HEK293 (cell line): ENCODE measurements at regions not wholly inside any gene's neighbourhood (a gene's known extent, or its start where the extent isn't known, plus 50 kb on each side); places are given as distances from the start of the nearest gene placed in this dataset.

Experiments
- CTCF ChIA-PET: fragments of 350-600 bp; formaldehyde crosslinking; extraction: SDS; loops from one replicate; lab custom pipeline; 2021; ENCODE audit warnings: antibody characterized with exemption; lab: Yijun Ruan, JAX
- POLR2A ChIA-PET: fragments of 300-600 bp; formaldehyde crosslinking; extraction: SDS; loops from one replicate; lab custom pipeline; 2020; ENCODE audit warnings: antibody characterized with exemption, inconsistent platforms; lab: Yijun Ruan, JAX
- H3K27ac ChIP-seq: fragments of 200-500 bp; sonication (Bioruptor generic); 2 replicates; pipeline ENCODE4 v1.5.1; 2014; ENCODE audit warnings: low read depth, low read length, control low read depth, inconsistent platforms; ENCODE audit errors: extremely low read depth
- H3K36me3 ChIP-seq, 2 experiments: fragments of 200-500 bp in 1 of 2; sonication (Bioruptor generic) in 1 of 2; 1 replicate in 1 of 2; 2 replicates in 1 of 2; pipeline ENCODE4 v1.5.1; 2014 to 2017; ENCODE audit warnings: inconsistent platforms in 2 of 2, low read length in 2 of 2; ENCODE audit not compliant: control insufficient read depth in 2 of 2, insufficient read depth in 1 of 2
- H3K4me1 ChIP-seq: fragments of 200-500 bp; sonication (Bioruptor generic); 2 replicates; pipeline ENCODE4 v1.5.1; 2014; ENCODE audit warnings: mild to moderate bottlenecking, low read length, inconsistent platforms; ENCODE audit not compliant: control insufficient read depth, insufficient read depth
- H3K4me3 ChIP-seq: 2 replicates; pipeline ENCODE4 v1.5.1; 2011; ENCODE audit warnings: low read depth, mild to moderate bottlenecking, control low read depth, low read length, moderate library complexity
- H3K9me3 ChIP-seq: fragments of 200-500 bp; sonication (Bioruptor generic); 2 replicates; pipeline ENCODE4 v1.5.1; 2014; ENCODE audit warnings: low read depth, low read length, inconsistent platforms; ENCODE audit not compliant: control insufficient read depth, insufficient read depth
- BCL11A ChIP-seq: fragments of 450-650 bp; formaldehyde crosslinking; IDR thresholded peaks from 2 replicates; pipeline ENCODE4 v1.5.1; 2016; ENCODE audit warnings: low read depth, missing biosample characterization, missing genetic modification characterization
- GLI4 ChIP-seq: fragments of 450-650 bp; formaldehyde crosslinking; IDR thresholded peaks from 2 replicates; pipeline ENCODE4 v1.5.1; 2016; ENCODE audit warnings: missing biosample characterization, missing genetic modification characterization
- HIC1 ChIP-seq: fragments of 450-650 bp; formaldehyde crosslinking; IDR thresholded peaks from 2 replicates; pipeline ENCODE4 v1.5.1; 2016; ENCODE audit warnings: missing biosample characterization, missing genetic modification characterization
- IKZF3 ChIP-seq: fragments of 450-650 bp; IDR thresholded peaks from 2 replicates; pipeline ENCODE4 v1.5.0; 2018; ENCODE audit warnings: missing biosample characterization, mild to moderate bottlenecking, missing genetic modification characterization, moderate library complexity
- KLF16 ChIP-seq: fragments of 450-650 bp; formaldehyde crosslinking; IDR thresholded peaks from 2 replicates; pipeline ENCODE4 v1.5.1; 2017; ENCODE audit warnings: missing biosample characterization, missing genetic modification characterization
- MYNN ChIP-seq: fragments of 450-650 bp; formaldehyde crosslinking; IDR thresholded peaks from 2 replicates; pipeline ENCODE4 v1.5.1; 2016; ENCODE audit warnings: missing biosample characterization, missing genetic modification characterization, borderline replicate concordance
- PBX3 ChIP-seq: sonication (generic); formaldehyde crosslinking; IDR thresholded peaks from 2 replicates; pipeline ENCODE4 v1.8.1; 2022; ENCODE audit warnings: mild to moderate bottlenecking, moderate library complexity, missing genetic modification reagents
- TCF7L2 ChIP-seq: IDR thresholded peaks from 2 replicates; pipeline ENCODE4 v1.6.1; 2011; ENCODE audit warnings: low read depth, mild to moderate bottlenecking, inconsistent platforms, low read length, moderate library complexity, borderline replicate concordance
- ZEB2 ChIP-seq: fragments of 450-650 bp; formaldehyde crosslinking; IDR thresholded peaks from 2 replicates; pipeline ENCODE4 v1.5.1; 2016; ENCODE audit warnings: missing biosample characterization, missing genetic modification characterization
- ZFHX2 ChIP-seq: fragments of 450-650 bp; formaldehyde crosslinking; conservative IDR thresholded peaks from 2 replicates; pipeline ENCODE4 v1.5.1; 2016; ENCODE audit warnings: missing biosample characterization, missing genetic modification characterization
- ZFP37 ChIP-seq: fragments of 450-650 bp; formaldehyde crosslinking; IDR thresholded peaks from 2 replicates; pipeline ENCODE4 v1.5.1; 2016; ENCODE audit warnings: missing biosample characterization, missing genetic modification characterization
- ZIC2 ChIP-seq: fragments of 450-650 bp; formaldehyde crosslinking; IDR thresholded peaks from 2 replicates; pipeline ENCODE4 v1.5.1; 2016; ENCODE audit warnings: missing biosample characterization, missing genetic modification characterization
- ZNF16 ChIP-seq: fragments of 450-650 bp; formaldehyde crosslinking; IDR thresholded peaks from 2 replicates; pipeline ENCODE4 v1.5.1; 2016; ENCODE audit warnings: low read depth, missing biosample characterization, missing genetic modification characterization
- ZNF175 ChIP-seq: fragments of 450-650 bp; formaldehyde crosslinking; IDR thresholded peaks from 2 replicates; pipeline ENCODE4 v1.5.1; 2016; ENCODE audit warnings: missing biosample characterization, missing genetic modification characterization
- ZNF211 ChIP-seq: fragments of 450-650 bp; formaldehyde crosslinking; IDR thresholded peaks from 2 replicates; pipeline ENCODE4 v1.5.1; 2016; ENCODE audit warnings: low read depth, missing biosample characterization, missing genetic modification characterization
- ZNF221 ChIP-seq: fragments of 450-650 bp; formaldehyde crosslinking; IDR thresholded peaks from 2 replicates; pipeline ENCODE4 v1.5.1; 2017; ENCODE audit warnings: missing biosample characterization, missing genetic modification characterization, borderline replicate concordance
- ZNF292 ChIP-seq: fragments of 450-650 bp; formaldehyde crosslinking; IDR thresholded peaks from 2 replicates; pipeline ENCODE4 v1.5.1; 2016; ENCODE audit warnings: low read depth, missing biosample characterization, missing genetic modification characterization, borderline replicate concordance
- ZNF354C ChIP-seq: fragments of 450-650 bp; formaldehyde crosslinking; IDR thresholded peaks from 2 replicates; pipeline ENCODE4 v1.5.1; 2016; ENCODE audit warnings: missing biosample characterization, missing genetic modification characterization, low read depth, borderline replicate concordance
- ZNF488 ChIP-seq: fragments of 450-650 bp; formaldehyde crosslinking; IDR thresholded peaks from 2 replicates; pipeline ENCODE4 v1.5.1; 2016; ENCODE audit warnings: missing biosample characterization, missing genetic modification characterization
- ZNF560 ChIP-seq: fragments of 450-650 bp; formaldehyde crosslinking; IDR thresholded peaks from 2 replicates; pipeline ENCODE4 v1.5.1; 2017; ENCODE audit warnings: missing biosample characterization, missing genetic modification characterization, borderline replicate concordance
- ZNF561 ChIP-seq: fragments of 450-650 bp; IDR thresholded peaks from 2 replicates; pipeline ENCODE4 v1.5.1; 2018; ENCODE audit warnings: missing biosample characterization, missing genetic modification characterization, borderline replicate concordance
- ZNF623 ChIP-seq: fragments of 450-650 bp; formaldehyde crosslinking; IDR thresholded peaks from 2 replicates; pipeline ENCODE4 v1.5.1; 2016; ENCODE audit warnings: missing biosample characterization, missing genetic modification characterization
- ZNF624 ChIP-seq: fragments of 450-650 bp; formaldehyde crosslinking; IDR thresholded peaks from 2 replicates; pipeline ENCODE4 v1.5.1; 2017; ENCODE audit warnings: missing biosample characterization, missing genetic modification characterization
- ZNF664 ChIP-seq: fragments of 450-650 bp; formaldehyde crosslinking; IDR thresholded peaks from 2 replicates; pipeline ENCODE4 v1.5.1; 2016; ENCODE audit warnings: missing biosample characterization, missing genetic modification characterization
- ZNF670 ChIP-seq: fragments of 450-650 bp; formaldehyde crosslinking; IDR thresholded peaks from 2 replicates; pipeline ENCODE4 v1.5.1; 2016; ENCODE audit warnings: missing biosample characterization, missing genetic modification characterization, low read depth
- ZNF677 ChIP-seq: fragments of 450-650 bp; IDR thresholded peaks from 2 replicates; pipeline ENCODE4 v1.5.0; 2018; ENCODE audit warnings: missing biosample characterization, mild to moderate bottlenecking, missing genetic modification characterization, moderate library complexity
- ZNF701 ChIP-seq: fragments of 450-650 bp; formaldehyde crosslinking; IDR thresholded peaks from 2 replicates; pipeline ENCODE4 v1.5.1; 2016; ENCODE audit warnings: missing biosample characterization, missing genetic modification characterization
- ZNF791 ChIP-seq: fragments of 450-650 bp; formaldehyde crosslinking; IDR thresholded peaks from 2 replicates; pipeline ENCODE4 v1.5.1; 2016; ENCODE audit warnings: missing biosample characterization, missing genetic modification characterization
- ZNF843 ChIP-seq: fragments of 450-650 bp; formaldehyde crosslinking; IDR thresholded peaks from 2 replicates; pipeline ENCODE4 v1.5.1; 2016; ENCODE audit warnings: missing biosample characterization, missing genetic modification characterization
- ZSCAN23 ChIP-seq: fragments of 450-650 bp; formaldehyde crosslinking; IDR thresholded peaks from 2 replicates; pipeline ENCODE4 v1.5.1; 2016; ENCODE audit warnings: missing biosample characterization, missing genetic modification characterization
- ZXDB ChIP-seq: fragments of 450-650 bp; formaldehyde crosslinking; IDR thresholded peaks from 2 replicates; pipeline ENCODE4 v1.5.1; 2016; ENCODE audit warnings: missing biosample characterization, missing genetic modification characterization

- Histone ChIP-seq H3K9me3 (no peaks in the 10 kb centered on the region), H3K27ac (no peak overlapping the region), H3K4me3 (no peak overlapping the region), H3K4me1 (no peaks in the 10 kb centered on the region), H3K36me3 (no peaks in the 10 kb centered on the region)
- TF ChIP-seq ZNF175 (tag by site-specific recombination) (no peak), HIC1 (tag by site-specific recombination) (no peak), KLF16 (tag by site-specific recombination) (no peak), ZNF488 (tag by site-specific recombination) (no peak), ZNF560 (tag by site-specific recombination) (no peak), ZEB2 (tag by site-specific recombination) (no peak), ZNF791 (tag by site-specific recombination) (no peak), ZNF561 (no peak), ZNF16 (tag by site-specific recombination) (no peak), ZNF354C (tag by site-specific recombination) (no peak), ZNF221 (tag by site-specific recombination) (no peak), ZNF677 (tag by site-specific recombination) (no peak), ZNF211 (no peak), ZNF292 (no peak), PBX3 (CRISPR knock-in tag) (no peak), ZFHX2 (tag by site-specific recombination) (no peak), ZNF843 (tag by site-specific recombination) (no peak), MYNN (no peak)
- ChIA-PET CTCF (no interaction called here), POLR2A (no interaction called here)
Measured at GRCh38 chr2:186052930-186053329, 314.3 kb downstream of the FSIP2 start.

- Histone ChIP-seq H3K27ac (no peak overlapping the region), H3K36me3 (no peaks in the 10 kb centered on the region), H3K4me3 (no peak overlapping the region), H3K9me3 (no peaks in the 10 kb centered on the region), H3K4me1 (no peaks in the 10 kb centered on the region)
- ChIA-PET POLR2A (no interaction called here), CTCF (no interaction called here)
- TF ChIP-seq ZNF623 (tag by site-specific recombination) (no peak), GLI4 (tag by site-specific recombination) (no peak), ZNF670 (tag by site-specific recombination) (no peak), ZFP37 (no peak), ZNF624 (tag by site-specific recombination) (no peak), ZIC2 (no peak), ZNF664 (tag by site-specific recombination) (no peak), ZXDB (tag by site-specific recombination) (no peak), TCF7L2 (no peak), ZSCAN23 (tag by site-specific recombination) (no peak), BCL11A (no peak), IKZF3 (tag by site-specific recombination) (no peak), ZNF701 (tag by site-specific recombination) (no peak)
Measured at GRCh38 chr2:186058614-186059013, 320.0 kb downstream of the FSIP2 start.
